NCI-H1436 (cell line): ENCODE measurements at regions not wholly inside any gene's neighbourhood (a gene's known extent, or its start where the extent isn't known, plus 50 kb on each side); places are given as distances from the start of the nearest gene placed in this dataset.
"Not testable (repeated sequence)": the region's sequence is repeated elsewhere in the genome, so short reads cannot be mapped to it uniquely, and the experiment has no call there.

ENCODE experiments used
- DNase-seq: peaks from one replicate; lab custom pipeline; 2025; lab: John Stamatoyannopoulos, UW

DNA sequence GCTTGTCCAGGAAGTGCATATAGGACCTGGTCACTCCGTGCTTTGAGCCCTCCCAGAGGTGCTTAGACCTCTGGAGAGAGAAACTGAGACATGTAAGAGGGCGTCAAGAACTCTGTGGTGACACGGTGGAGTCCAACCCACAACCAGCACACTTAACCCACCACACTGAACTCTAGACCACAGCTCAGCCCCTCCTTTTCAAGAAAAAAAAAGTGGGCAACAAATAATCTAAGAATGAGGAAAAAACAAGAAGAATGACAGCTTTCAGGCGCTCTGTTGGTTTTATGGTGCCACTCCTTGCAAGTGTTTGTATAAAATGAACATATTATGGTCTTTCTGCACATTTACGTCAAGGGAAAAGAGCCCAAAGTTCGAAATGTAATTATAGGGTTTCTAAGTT is 50.2 kb upstream of the SNAPC3 start:
- DNase-seq: no peak

DNA sequence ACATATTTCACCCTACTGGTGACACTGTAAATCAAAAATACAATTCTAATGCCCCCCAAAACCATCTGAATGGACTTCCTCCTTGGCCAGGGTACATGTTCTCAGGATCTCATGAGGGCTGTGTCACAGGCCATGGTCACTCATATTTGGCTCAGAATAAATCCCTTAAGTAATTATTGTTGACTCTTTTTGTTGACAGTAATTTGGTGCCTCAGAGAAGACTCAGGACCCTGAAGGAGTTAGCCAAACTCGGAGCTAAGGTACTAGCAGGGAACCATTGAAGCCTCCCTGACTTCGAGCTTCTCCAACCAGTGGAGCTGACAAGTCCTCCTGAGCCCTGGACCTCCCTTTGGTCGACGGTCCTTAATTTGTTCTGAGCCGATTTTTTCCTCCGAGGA is 51.2 kb upstream of the SNAPC3 start:
- no peak for DNase-seq

DNA sequence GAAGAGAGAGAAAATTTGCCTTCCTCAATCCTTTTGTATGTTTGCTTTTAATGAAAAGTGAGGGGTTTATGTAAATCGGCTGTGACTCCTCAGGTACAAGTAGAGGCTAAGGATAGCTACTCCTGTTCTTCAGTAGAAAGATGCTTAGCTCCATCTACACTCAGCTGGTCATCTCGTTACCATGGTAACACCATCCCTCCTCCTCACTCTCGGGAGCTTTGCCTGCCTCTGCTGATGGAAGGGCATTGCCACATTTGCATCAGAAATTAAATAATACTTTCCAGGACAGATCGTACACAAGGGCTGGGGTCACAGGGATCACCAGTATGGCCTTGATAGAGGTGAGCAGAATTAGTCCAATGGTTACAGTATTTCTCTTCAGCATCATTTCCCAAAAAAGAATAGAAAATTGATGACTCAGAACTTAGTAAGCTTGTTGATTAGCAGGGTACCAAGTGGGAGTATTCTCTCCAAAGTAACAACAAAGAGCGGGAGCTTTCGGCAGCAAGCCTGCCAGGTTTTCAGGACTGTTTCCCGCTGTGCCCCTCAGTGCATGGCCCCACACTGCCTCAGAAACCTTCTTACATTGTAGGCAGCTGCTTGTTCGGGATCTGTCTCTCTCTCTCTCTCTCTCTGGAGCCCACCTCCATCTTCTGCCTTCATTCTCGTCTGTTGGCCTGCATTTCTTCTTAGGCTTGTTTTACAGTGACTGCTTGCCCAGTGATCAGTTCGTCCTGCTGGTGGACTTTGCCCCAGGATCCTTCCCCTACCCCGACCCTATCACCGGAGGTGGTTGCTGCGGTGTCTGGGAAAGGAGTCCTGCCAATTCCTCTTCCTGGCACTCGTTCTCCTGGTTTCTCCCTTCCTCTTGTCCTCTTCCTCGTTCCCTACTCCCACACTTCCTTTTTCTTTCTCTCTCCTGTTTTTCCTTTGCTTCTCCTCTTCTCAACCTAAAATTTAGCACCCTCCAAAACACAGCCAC is 51.9 kb upstream of the SNAPC3 start:
- no peak for DNase-seq

DNA sequence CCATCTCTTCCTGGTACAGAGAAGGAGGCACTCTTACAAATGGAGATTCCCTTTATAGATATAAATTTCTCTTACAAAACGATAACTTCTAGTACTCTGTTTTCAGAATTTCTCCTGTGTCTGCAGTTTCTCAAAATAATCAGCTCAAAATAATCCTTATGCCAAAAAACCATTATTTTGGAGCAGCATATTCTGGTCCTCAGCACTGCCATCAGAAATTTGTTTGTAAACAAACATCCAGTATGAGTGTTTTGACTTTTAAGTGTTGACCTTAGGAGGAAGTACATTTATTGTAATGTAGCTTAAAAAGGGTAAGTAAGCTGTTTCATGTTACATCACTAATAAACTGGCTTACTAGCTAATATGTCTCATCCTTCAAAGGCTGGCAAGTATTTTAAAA is 52.8 kb upstream of the SNAPC3 start:
- DNase-seq: no peak

DNA sequence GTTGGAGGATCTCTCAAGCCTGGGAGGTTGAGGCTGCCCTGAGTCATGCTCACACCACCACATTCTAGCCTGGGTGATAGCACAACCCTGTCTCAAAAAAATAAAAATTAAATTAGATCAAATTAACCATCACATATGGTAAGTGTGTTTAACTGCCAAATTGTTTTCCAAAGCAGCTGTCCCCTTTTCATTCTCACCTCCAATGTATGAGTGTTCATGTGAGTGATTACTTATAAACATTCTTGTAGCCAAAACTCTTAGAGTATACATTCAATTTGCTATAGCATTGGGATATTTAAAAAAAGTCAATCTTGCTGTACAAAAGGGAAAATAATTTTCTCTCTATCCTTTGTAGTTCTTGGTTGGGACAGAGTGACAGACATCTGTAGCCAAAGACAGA is 53.4 kb upstream of the SNAPC3 start:
- DNase-seq: no peak

DNA sequence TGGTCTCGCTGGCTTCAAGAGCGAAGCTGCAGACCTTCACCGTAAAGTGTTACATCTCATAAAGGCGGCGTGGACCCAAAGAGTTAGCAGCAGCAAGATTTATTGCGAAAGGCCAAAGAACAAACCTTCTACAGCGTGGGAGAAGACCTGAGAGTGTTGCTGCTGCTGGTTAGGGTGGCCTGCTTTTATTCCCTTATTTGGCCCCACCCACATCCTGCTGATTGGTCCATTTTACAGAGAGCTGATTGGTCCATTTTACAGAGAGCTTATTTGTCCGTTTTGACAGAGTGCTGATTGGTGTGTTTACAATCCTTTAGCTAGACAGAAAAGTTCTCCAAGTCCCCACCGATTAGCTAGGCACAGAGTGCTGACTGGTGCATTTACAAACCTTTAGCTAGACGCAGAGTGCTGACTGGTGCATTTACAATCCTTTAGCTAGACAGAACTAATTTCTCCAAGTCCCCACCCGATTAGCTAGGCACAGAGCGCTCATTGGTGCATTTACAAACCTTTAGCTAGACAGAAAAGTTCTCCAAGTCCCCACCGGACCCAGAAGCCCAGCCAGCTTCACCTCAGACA is 57.6 kb upstream of the SNAPC3 start:
- not testable (repeated sequence) for DNase-seq

DNA sequence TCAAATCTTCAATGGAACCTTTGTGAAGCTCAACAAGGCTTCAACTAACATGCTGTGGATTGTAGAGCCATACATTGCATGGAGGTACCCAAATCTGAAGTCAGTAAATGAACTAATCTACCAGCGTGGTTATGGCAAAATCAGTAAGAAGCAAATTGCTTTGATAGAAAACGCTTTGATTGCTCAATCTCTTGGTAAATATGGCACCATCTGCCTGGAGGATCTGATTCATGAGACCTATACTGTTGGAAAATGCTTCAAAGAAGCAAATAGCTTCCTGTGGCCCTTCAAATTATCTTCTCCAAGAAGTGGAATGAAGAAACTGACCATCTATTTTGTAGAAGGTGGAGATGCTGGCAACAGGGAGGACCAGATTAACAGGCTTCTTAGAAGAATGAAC is 54.7 kb upstream of the TTC39B start:
- no peak for DNase-seq

DNA sequence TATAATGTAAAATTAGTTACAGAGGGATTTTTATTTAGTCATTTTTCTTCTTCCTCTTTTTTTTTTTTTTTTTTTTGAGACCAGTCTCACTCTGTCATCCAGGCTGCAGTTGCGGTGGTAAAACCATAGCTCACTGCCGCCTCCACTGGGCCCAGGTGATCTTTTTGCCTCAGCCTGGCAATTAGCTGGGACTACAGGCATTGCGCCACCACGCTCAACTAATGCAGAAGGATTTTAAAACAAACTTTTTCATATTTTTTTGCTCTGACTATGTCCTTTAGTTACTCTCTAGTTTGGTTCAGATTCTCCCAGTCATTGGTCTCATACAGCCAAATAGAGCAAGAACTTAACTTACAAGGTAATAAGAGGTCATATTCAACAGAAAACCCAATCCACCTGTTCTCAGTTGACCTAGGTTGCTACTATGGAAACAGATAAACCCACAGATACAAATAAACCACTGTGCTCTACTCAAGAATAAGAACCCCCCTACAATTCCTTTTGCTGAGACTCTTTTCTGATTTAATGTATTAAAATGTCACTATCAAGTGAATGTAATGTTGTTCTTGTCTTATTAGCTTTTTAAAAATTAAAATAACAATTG is 50.1 kb upstream of the TTC39B start:
- peak; percentile 27 for DNase-seq
